Nephron (organoid): ENCODE measurements at regions not wholly inside any gene's neighbourhood (a gene's known extent, or its start where the extent isn't known, plus 50 kb on each side); places are given as distances from the start of the nearest gene placed in this dataset.

Experiments
- H3K27ac Mint-ChIP-seq, 3 experiments: 2 replicates each; pipeline ENCODE4 v1.8.0; 2020; ENCODE audit warnings: mixed read lengths in 3 of 3, mild to moderate bottlenecking in 2 of 3, moderate library complexity in 1 of 3
- H3K27me3 Mint-ChIP-seq: 2 replicates; pipeline ENCODE4 v1.8.0; 2021; ENCODE audit warnings: low read depth, mild to moderate bottlenecking, moderate library complexity, mixed read lengths
- H3K36me3 Mint-ChIP-seq: 2 replicates; pipeline ENCODE4 v1.8.0; 2020; ENCODE audit warnings: low read depth, mixed read lengths
- H3K4me1 Mint-ChIP-seq: 2 replicates; pipeline ENCODE4 v1.8.0; 2020; ENCODE audit warnings: mixed read lengths
- H3K4me3 Mint-ChIP-seq, 3 experiments: 2 replicates each; pipeline ENCODE4 v1.8.0; 2020; ENCODE audit warnings: mild to moderate bottlenecking in 3 of 3, mixed read lengths in 3 of 3, moderate library complexity in 2 of 3
- H3K9me3 Mint-ChIP-seq: 2 replicates; pipeline ENCODE4 v1.8.0; 2020; ENCODE audit warnings: mixed read lengths
- CTCF ChIP-seq, 3 experiments: fragments of 200-600 bp; sonication (generic); IDR thresholded peaks; one replicate each; pipeline ENCODE4 v1.5.0; 2021; ENCODE audit warnings: antibody characterized with exemption in 3 of 3; ENCODE audit not compliant: unreplicated experiment in 3 of 3

- Mint-ChIP-seq H3K36me3 (no peaks in the 10 kb centered on the region), H3K27me3 (no peaks in the 10 kb centered on the region), H3K4me1 (peaks cover 9% of the 10 kb centered on the region), H3K9me3 (no peaks in the 10 kb centered on the region), H3K4me3 (no peak overlapping the region), H3K27ac (no peak overlapping the region)
- no peak for TF ChIP-seq CTCF (IDR thresholded peaks at IDR 0.05; ENCODE audit: unreplicated experiment in 3 of 3)
Observed at GRCh38 chr4:11842620-11843263, 414.0 kb upstream of the HS3ST1 start.

DNA sequence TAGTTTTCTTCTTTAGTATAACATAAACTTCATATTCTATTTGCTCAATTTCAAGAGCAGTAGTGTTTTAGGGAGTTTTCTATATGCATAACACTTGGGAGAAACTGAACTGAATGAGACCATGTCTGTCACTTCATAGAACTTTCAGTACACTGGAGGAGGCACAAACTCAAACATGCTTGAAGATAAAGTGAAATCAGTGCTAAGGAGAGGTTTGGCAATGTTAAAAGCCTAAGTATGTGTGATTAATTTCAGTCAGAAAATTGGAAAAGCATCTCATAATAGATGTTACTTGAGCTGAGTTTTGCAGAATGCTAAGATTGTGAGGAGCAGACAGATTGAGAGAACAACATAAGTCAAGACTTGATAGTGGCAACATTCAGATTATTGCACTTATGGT lies 411.2 kb upstream of the HS3ST1 start:
- Mint-ChIP-seq H3K4me3 (no peak overlapping the region), H3K36me3 (no peaks in the 10 kb centered on the region), H3K27me3 (no peaks in the 10 kb centered on the region), H3K4me1 (peaks cover 9% of the 10 kb centered on the region), H3K27ac (no peak overlapping the region), H3K9me3 (no peaks in the 10 kb centered on the region)
- no peak for TF ChIP-seq CTCF (IDR thresholded peaks at IDR 0.05; ENCODE audit: unreplicated experiment in 3 of 3)

GRCh38 chr4:11831739-11832138 lies 403.0 kb upstream of the HS3ST1 start:
- Mint-ChIP-seq H3K27me3 (no peaks in the 10 kb centered on the region), H3K27ac (no peak overlapping the region), H3K9me3 (no peaks in the 10 kb centered on the region)

DNA sequence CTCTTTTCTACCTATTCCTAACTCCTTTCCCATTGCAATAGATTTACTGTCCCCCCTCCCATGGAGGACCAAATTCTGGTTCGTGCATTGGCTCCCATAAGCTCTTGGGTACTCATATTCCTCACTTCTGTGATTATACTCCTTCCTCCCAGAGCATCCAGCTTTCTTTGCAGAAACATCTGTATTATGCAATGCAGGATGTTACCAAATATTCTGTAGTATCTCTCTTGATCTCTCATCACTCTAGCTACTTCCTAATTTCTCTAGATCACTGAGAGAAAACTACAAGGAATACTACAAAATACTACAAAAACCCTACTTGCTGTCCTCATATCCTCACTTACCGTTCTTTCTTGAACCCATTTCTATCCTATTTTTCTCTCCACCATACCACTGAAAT lies 395.9 kb upstream of the HS3ST1 start:
- TF ChIP-seq CTCF (IDR thresholded peaks at IDR 0.05; ENCODE audit: unreplicated experiment in 3 of 3), result no peak
- H3K9me3 Mint-ChIP-seq, result no peaks in the 10 kb centered on the region
- no peaks in the 10 kb centered on the region for H3K4me1 Mint-ChIP-seq
- no peaks in the 10 kb centered on the region for H3K27me3 Mint-ChIP-seq
- no peak overlapping the region for H3K4me3 Mint-ChIP-seq
- H3K36me3 Mint-ChIP-seq, result no peaks in the 10 kb centered on the region
- H3K27ac Mint-ChIP-seq, result no peak overlapping the region

More at GRCh38 chr4:11831739-11832138, 403.0 kb upstream of the HS3ST1 start:
- Mint-ChIP-seq H3K36me3 (no peaks in the 10 kb centered on the region), H3K4me1 (no peaks in the 10 kb centered on the region), H3K4me3 (no peak overlapping the region)
- no peak for TF ChIP-seq CTCF (IDR thresholded peaks at IDR 0.05; ENCODE audit: unreplicated experiment in 3 of 3)

- Mint-ChIP-seq H3K4me3 (no peak overlapping the region), H3K4me1 (no peaks in the 10 kb centered on the region)
Observed at GRCh38 chr4:11821772-11822430, 393.2 kb upstream of the HS3ST1 start.

More at GRCh38 chr4:11821772-11822430, 393.2 kb upstream of the HS3ST1 start:
- no peaks in the 10 kb centered on the region for H3K27me3 Mint-ChIP-seq
- no peaks in the 10 kb centered on the region for H3K9me3 Mint-ChIP-seq
- no peak for TF ChIP-seq CTCF (IDR thresholded peaks at IDR 0.05; ENCODE audit: unreplicated experiment in 3 of 3)
- H3K36me3 Mint-ChIP-seq, result no peaks in the 10 kb centered on the region
- H3K27ac Mint-ChIP-seq, result no peak overlapping the region
